K562 (cell line): ENCODE measurements at regions not wholly inside any gene's neighbourhood (a gene's known extent, or its start where the extent isn't known, plus 50 kb on each side); places are given as distances from the start of the nearest gene placed in this dataset.

Source experiments
- ATAC-seq: fragments of 200-7000 bp; cut with Tn5 transposase; 3 replicates; pipeline ENCODE4 v1.9.1; 2020; ENCODE audit warnings: moderate library complexity
- BruUV-seq: library from RNA; stranded (reverse); fragments of 400-500 nt; replicated peaks from 2 replicates; lab custom pipeline; 2021; lab: Mats Ljungman, UMichigan
- CTCF ChIA-PET: fragments of 300-600 bp; formaldehyde crosslinking; extraction: SDS; loops from one replicate; lab custom pipeline; 2021; ENCODE audit warnings: low intra/inter-chr PET ratio; lab: Yijun Ruan, JAX
- POLR2A ChIA-PET: fragments of 300-600, 350-650 bp; sonication (Branson Sonifier 250); formaldehyde crosslinking; extraction: SDS; loops from one replicate; lab custom pipeline; 2021; ENCODE audit warnings: antibody characterized with exemption, inconsistent platforms; lab: Yijun Ruan, JAX
- DNase-seq, 4 experiments: peaks; one replicate each; pipeline versions ENCODE4 v3.0.0 to v3.0.0-alpha.2; 2011 to 2018; ENCODE audit warnings: low spot score in 3 of 4, mixed read lengths in 3 of 4; ENCODE audit errors: extremely low read depth in 1 of 4
- FAIRE-seq: peaks from 2 replicates; lab custom pipeline; 2011; peaks lifted over from hg19 to GRCh38; lab: Jason Lieb, UNC
- H2AFZ ChIP-seq: 2 replicates; pipeline ENCODE4 v1.6.0; 2011; ENCODE audit warnings: low read depth, low read length, control low read depth, inconsistent platforms
- H3K27ac ChIP-seq: fragments of 200-600 bp; 3 replicates; pipeline ENCODE4 v1.8.0; 2011; ENCODE audit warnings: low read depth, mild to moderate bottlenecking, control low read depth, inconsistent platforms, low read length, moderate library complexity, mixed read lengths; ENCODE audit errors: extremely low read depth
- H3K27me3 ChIP-seq, 2 experiments: fragments of 300-600 bp in 1 of 2; 2 replicates in 1 of 2; 3 replicates in 1 of 2; pipeline versions ENCODE4 v1.6.0 to v1.8.0; 2011; ENCODE audit warnings: inconsistent platforms in 2 of 2, low read length in 2 of 2, mild to moderate bottlenecking in 1 of 2, mixed read lengths in 1 of 2, moderate library complexity in 1 of 2; ENCODE audit not compliant: control insufficient read depth in 2 of 2, insufficient read depth in 2 of 2
- H3K36me3 ChIP-seq: fragments of 300-600 bp; 3 replicates; pipeline ENCODE4 v1.8.0; 2011; ENCODE audit warnings: mild to moderate bottlenecking, low read length, inconsistent platforms; ENCODE audit not compliant: control insufficient read depth, insufficient read depth
- H3K4me1 ChIP-seq, 2 experiments: fragments of 200-600 bp in 1 of 2; replicated peaks in 1 of 2; 2 replicates in 1 of 2; 3 replicates in 1 of 2; pipeline versions ENCODE4 v1.5.1 to v1.8.0; 2011; ENCODE audit warnings: inconsistent platforms in 2 of 2, low read length in 2 of 2, mild to moderate bottlenecking in 1 of 2, mixed read lengths in 1 of 2, moderate library complexity in 1 of 2; ENCODE audit not compliant: control insufficient read depth in 2 of 2, insufficient read depth in 2 of 2
- H3K4me2 ChIP-seq: 2 replicates; pipeline ENCODE4 v1.6.1; 2011; ENCODE audit warnings: low read length, control low read depth, inconsistent platforms, mixed read lengths; ENCODE audit not compliant: insufficient read depth
- H3K4me3 ChIP-seq: fragments of 200-600 bp; sonication (generic), shearing (Covaris generic); 2 replicates; pipeline ENCODE4 v1.5.1; 2016; ENCODE audit warnings: control low read depth, inconsistent platforms
- H3K79me2 ChIP-seq: fragments of 200-600 bp; 3 replicates; pipeline ENCODE4 v1.8.0; 2011; ENCODE audit warnings: low read length, inconsistent platforms; ENCODE audit not compliant: control insufficient read depth, insufficient read depth
- H3K9ac ChIP-seq, 2 experiments: 2 replicates each; pipeline versions ENCODE4 v1.6.0 to v1.6.1; 2011; ENCODE audit warnings: low read depth in 2 of 2, low read length in 2 of 2, control low read depth in 1 of 2, inconsistent platforms in 1 of 2, mild to moderate bottlenecking in 1 of 2, mixed read lengths in 1 of 2; ENCODE audit not compliant: insufficient read depth in 1 of 2
- H3K9me1 ChIP-seq: one replicate; pipeline ENCODE4 v1.6.0; 2011; ENCODE audit warnings: inconsistent platforms, mild to moderate bottlenecking, low read length, moderate library complexity; ENCODE audit not compliant: control insufficient read depth, insufficient read depth
- H3K9me3 ChIP-seq: replicated peaks from 2 replicates; pipeline ENCODE4 v1.5.1; 2011; ENCODE audit warnings: low read depth, low read length, inconsistent platforms; ENCODE audit not compliant: control insufficient read depth, insufficient read depth
- H4K20me1 ChIP-seq: replicated peaks from 2 replicates; pipeline ENCODE4 v1.6.1; 2011; ENCODE audit warnings: low read length, inconsistent platforms, mixed read lengths; ENCODE audit not compliant: control insufficient read depth, insufficient read depth
- E2F1 ChIP-seq: sonication (generic); formaldehyde crosslinking; IDR thresholded peaks from 2 replicates; pipeline ENCODE4 v1.8.1; 2023; ENCODE audit warnings: mild to moderate bottlenecking, missing genetic modification reagents, moderate library complexity
- MCM5 ChIP-seq: fragments of 450-650 bp; IDR thresholded peaks from 2 replicates; pipeline ENCODE4 v1.6.1; 2016; ENCODE audit warnings: low read depth
- MEF2A ChIP-seq: IDR thresholded peaks from 2 replicates; pipeline ENCODE4 v1.6.1; 2011; ENCODE audit warnings: low read depth, mild to moderate bottlenecking, low read length, moderate library complexity; ENCODE audit not compliant: control insufficient read depth
- MYNN ChIP-seq, 2 experiments: sonication (generic); formaldehyde crosslinking in 1 of 2; IDR thresholded peaks; 2 replicates each; pipeline versions ENCODE4 v1.5.0 to v1.6.1; 2016 to 2020; ENCODE audit warnings: antibody characterized with exemption in 1 of 2, missing genetic modification reagents in 1 of 2
- NR2C2 ChIP-seq, 2 experiments: fragments of 200-800 bp in 1 of 2; sonication (Bioruptor generic) in 1 of 2; sonication (generic) in 1 of 2; formaldehyde crosslinking in 1 of 2; IDR thresholded peaks; 2 replicates each; pipeline versions ENCODE4 v1.6.1 to v1.8.0; 2016 to 2022; ENCODE audit warnings: mild to moderate bottlenecking in 1 of 2, missing compliant biosample characterization in 1 of 2, missing genetic modification characterization in 1 of 2, missing genetic modification reagents in 1 of 2
- PRPF4 ChIP-seq: fragments of 200-400 bp; formaldehyde crosslinking; IDR thresholded peaks from one replicate; pipeline ENCODE4 v1.6.1; 2017; ENCODE audit warnings: low read length, low read depth, mild to moderate bottlenecking; ENCODE audit not compliant: insufficient read depth, poor library complexity, severe bottlenecking
- THAP7 ChIP-seq: fragments of 250-450 bp; sonication (Bioruptor Pico); IDR thresholded peaks from 2 replicates; pipeline ENCODE4 v1.5.0; 2021
- ZNF311 ChIP-seq: fragments of 250-450 bp; sonication (Bioruptor Pico); IDR thresholded peaks from 2 replicates; pipeline ENCODE4 v1.4.0; 2020; ENCODE audit warnings: mild to moderate bottlenecking, moderate library complexity
- ZNF785 ChIP-seq: fragments of 250-450 bp; sonication (Bioruptor Pico); IDR thresholded peaks from 2 replicates; pipeline ENCODE4 v1.4.0; 2020; ENCODE audit warnings: mild to moderate bottlenecking
- WGBS: fragments of 100-300 bp; shearing (Covaris generic); methylation state at CpG from one replicate; pipeline ENCODE4 v1.1.6; 2016; ENCODE audit warnings: low coverage, mixed read lengths; ENCODE audit not compliant: insufficient coverage; ENCODE audit errors: missing lambda C conversion rate; 5-methylcytosine and 5-hydroxymethylcytosine counted together
- in situ Hi-C: fragments of 300-500 bp; cut with MboI; formaldehyde crosslinking; loops from 4 replicates; pipeline ENCODE4 v1.15.0; 2018; ENCODE audit warnings: inconsistent platforms, mixed read lengths
- intact Hi-C: fragments of 100-400 bp; cut with micrococcal nuclease; formaldehyde crosslinking; loops from 2 replicates; pipeline ENCODE4 v1.14.2; 2022

GRCh38 chr4:60033826-60034225 lies 1166.3 kb upstream of the ADGRL3 start:
- no TSS peak for BruUV-seq
- Histone ChIP-seq H3K36me3 (no peaks in the 10 kb centered on the region), H3K27ac (no peak overlapping the region), H3K9ac (no peak overlapping the region), H3K9me3 (no peaks in the 10 kb centered on the region), H2AFZ (no peak overlapping the region), H3K4me2 (no peak overlapping the region), H3K4me3 (no peak overlapping the region), H4K20me1 (no peaks in the 10 kb centered on the region), H3K4me1 (no peaks in the 10 kb centered on the region), H3K79me2 (no peaks in the 10 kb centered on the region), H3K9me1 (no peaks in the 10 kb centered on the region), H3K27me3 (no peaks in the 10 kb centered on the region)
- WGBS, result 2% methylated on average over 6 of the region's 6 CpGs
- ChIA-PET POLR2A (no interaction called here), CTCF (no interaction called here)
- intact Hi-C loops, result no loop called here
- FAIRE-seq (no peak), ATAC-seq (no peak), DNase-seq (no peak)
- TF ChIP-seq MEF2A (no peak), E2F1 (CRISPR knock-in tag) (no peak), MYNN (IDR thresholded peaks at IDR 0.05) (no peak), MYNN (CRISPR knock-in tag; IDR thresholded peaks at IDR 0.05) (no peak), ZNF311 (CRISPR knock-in tag) (no peak), THAP7 (CRISPR knock-in tag) (no peak), NR2C2 (CRISPR knock-in tag; IDR thresholded peaks at IDR 0.05) (no peak), NR2C2 (tag; IDR thresholded peaks at IDR 0.05) (no peak), MCM5 (no peak), ZNF785 (CRISPR knock-in tag) (no peak), PRPF4 (no peak)
- in situ Hi-C loops, result no loop called here
